ENCODE measurements at regions not wholly inside any gene's neighbourhood (a gene's known extent, or its start where the extent isn't known, plus 50 kb on each side); places are given as distances from the start of the nearest gene placed in this dataset.

GRCh38 chr3:5270666-5271371 is 83.3 kb downstream of the EDEM1 start:
- FAIRE-seq (no peak), DNase-seq (ENCODE audit: low spot score) (no peak)

GRCh38 chr3:5271372-5271683 is 83.8 kb downstream of the EDEM1 start:
- FAIRE-seq, result no peak
- DNase-seq (ENCODE audit: low spot score), result no peak

GRCh38 chr3:5272387-5272786 is 84.9 kb downstream of the EDEM1 start:
- DNase-seq (ENCODE audit: low spot score) (no peak), FAIRE-seq (no peak)

- FAIRE-seq (no peak), DNase-seq (ENCODE audit: low spot score) (no peak)
These were observed 86.6 kb downstream of the EDEM1 start for GRCh38 chr3:5274091-5274490.

- DNase-seq (ENCODE audit: low spot score) (no peak), FAIRE-seq (no peak)
These were observed 88.0 kb downstream of the EDEM1 start for GRCh38 chr3:5275529-5275928.

- DNase-seq (ENCODE audit: low spot score), result no peak
- FAIRE-seq, result no peak
These were observed 89.4 kb downstream of the EDEM1 start for GRCh38 chr3:5276934-5277333.

- DNase-seq (ENCODE audit: low spot score) (no peak), FAIRE-seq (no peak)
These were observed 90.2 kb downstream of the EDEM1 start for GRCh38 chr3:5277612-5278236.

- no peak for DNase-seq (ENCODE audit: low spot score)
- FAIRE-seq, result no peak
These were observed 91.2 kb downstream of the EDEM1 start for GRCh38 chr3:5278666-5279065.

- DNase-seq (ENCODE audit: low spot score) (no peak), FAIRE-seq (no peak)
These were observed 95.2 kb downstream of the EDEM1 start for GRCh38 chr3:5282703-5283102.

- FAIRE-seq (no peak), DNase-seq (ENCODE audit: low spot score) (no peak)
These were observed 97.9 kb downstream of the EDEM1 start for GRCh38 chr3:5285439-5285838.

GRCh38 chr3:5290915-5291314 is 103.4 kb downstream of the EDEM1 start:
- DNase-seq (ENCODE audit: low spot score), result no peak
- FAIRE-seq, result no peak

- FAIRE-seq, result no peak
These were observed 105.0 kb downstream of the EDEM1 start for GRCh38 chr3:5292512-5292911.

GRCh38 chr3:5293207-5293606 is 105.7 kb downstream of the EDEM1 start:
- no peak for FAIRE-seq

More at GRCh38 chr3:5292512-5292911, 105.0 kb downstream of the EDEM1 start:
- no peak for DNase-seq (ENCODE audit: low spot score)

GRCh38 chr3:5294356-5294755 is 106.8 kb downstream of the EDEM1 start:
- FAIRE-seq (no peak), DNase-seq (ENCODE audit: low spot score) (no peak)

More at GRCh38 chr3:5293207-5293606, 105.7 kb downstream of the EDEM1 start:
- no peak for DNase-seq (ENCODE audit: low spot score)

GRCh38 chr3:5295191-5295690 is 107.7 kb downstream of the EDEM1 start:
- no peak for FAIRE-seq
- no peak for DNase-seq (ENCODE audit: low spot score)

- DNase-seq (ENCODE audit: low spot score) (no peak), FAIRE-seq (no peak)
These were observed 108.9 kb downstream of the EDEM1 start for GRCh38 chr3:5296362-5296761.

- DNase-seq (ENCODE audit: low spot score) (no peak), FAIRE-seq (no peak)
These were observed 110.4 kb downstream of the EDEM1 start for GRCh38 chr3:5297895-5298294.

- no peak for DNase-seq (ENCODE audit: low spot score)
- no peak for FAIRE-seq
These were observed 110.9 kb downstream of the EDEM1 start for GRCh38 chr3:5298453-5298852.

- DNase-seq (ENCODE audit: low spot score), result no peak
- FAIRE-seq, result no peak
These were observed 111.7 kb downstream of the EDEM1 start for GRCh38 chr3:5299161-5299560.

- DNase-seq (ENCODE audit: low spot score), result no peak
- FAIRE-seq, result no peak
These were observed 113.1 kb downstream of the EDEM1 start for GRCh38 chr3:5300638-5301037.

GRCh38 chr3:5301651-5302297 is 114.3 kb downstream of the EDEM1 start:
- FAIRE-seq (no peak), DNase-seq (ENCODE audit: low spot score) (no peak)

- no peak for DNase-seq (ENCODE audit: low spot score)
- FAIRE-seq, result no peak
These were observed 115.2 kb downstream of the EDEM1 start for GRCh38 chr3:5302661-5303060.

- DNase-seq (ENCODE audit: low spot score) (no peak), FAIRE-seq (no peak)
These were observed 116.7 kb downstream of the EDEM1 start for GRCh38 chr3:5304188-5304587.
